HepG2 (cell line): ENCODE measurements at regions not wholly inside any gene's neighbourhood (a gene's known extent, or its start where the extent isn't known, plus 50 kb on each side); places are given as distances from the start of the nearest gene placed in this dataset.

Experiments
- AKAP8 ChIP-seq: sonication (generic); formaldehyde crosslinking; IDR thresholded peaks from 2 replicates; pipeline ENCODE4 v1.5.1; 2020; ENCODE audit warnings: mild to moderate bottlenecking, missing genetic modification reagents
- EZH2 ChIP-seq: conservative IDR thresholded peaks from 2 replicates; pipeline ENCODE4 v1.6.1; 2012; ENCODE audit warnings: mild to moderate bottlenecking, low read depth, low read length, moderate library complexity
- HNRNPH1 ChIP-seq: fragments of 200-400 bp; formaldehyde crosslinking; optimal IDR thresholded peaks from 2 replicates; pipeline ENCODE3; 2017; ENCODE audit warnings: mild to moderate bottlenecking, low read depth, low read length
- MAX ChIP-seq: IDR thresholded peaks from 2 replicates; pipeline ENCODE4 v1.6.1; 2012; ENCODE audit warnings: inconsistent platforms
- MEIS2 ChIP-seq: sonication (generic); formaldehyde crosslinking; IDR thresholded peaks from 2 replicates; pipeline ENCODE4 v1.9.0; 2021; ENCODE audit warnings: mild to moderate bottlenecking, missing genetic modification reagents
- PCBP2 ChIP-seq: fragments of 200-400 bp; formaldehyde crosslinking; optimal IDR thresholded peaks from 2 replicates; pipeline ENCODE3; 2018; ENCODE audit warnings: low read length, low read depth; ENCODE audit not compliant: poor library complexity, severe bottlenecking
- SRF ChIP-seq: IDR thresholded peaks from 2 replicates; pipeline ENCODE4 v1.6.1; 2011; ENCODE audit warnings: mild to moderate bottlenecking, low read depth, low read length, moderate library complexity
- ZBTB1 ChIP-seq: sonication (generic); formaldehyde crosslinking; IDR thresholded peaks from 2 replicates; pipeline ENCODE4 v1.4.0; 2020; ENCODE audit warnings: missing genetic modification reagents, borderline replicate concordance
- ZBTB33 ChIP-seq: sonication (generic); formaldehyde crosslinking; IDR thresholded peaks from 2 replicates; pipeline ENCODE4 v1.4.0; 2020; ENCODE audit warnings: missing genetic modification reagents
- ZKSCAN8 ChIP-seq: IDR thresholded peaks from 2 replicates; pipeline ENCODE4 v1.6.1; 2016; ENCODE audit warnings: borderline replicate concordance, missing genetic modification reagents, missing compliant biosample characterization
- ZNF777 ChIP-seq: sonication (generic); formaldehyde crosslinking; IDR thresholded peaks from 2 replicates; pipeline ENCODE4 v1.4.0; 2020; ENCODE audit warnings: missing genetic modification reagents

- TF ChIP-seq ZBTB1 (CRISPR knock-in tag), result no peak
- no peak for TF ChIP-seq ZNF777 (CRISPR knock-in tag)
- no peak for TF ChIP-seq ZKSCAN8
- no peak for TF ChIP-seq MAX
- no peak for TF ChIP-seq PCBP2
- TF ChIP-seq SRF, result no peak
- TF ChIP-seq HNRNPH1, result no peak
- no peak for TF ChIP-seq ZBTB33 (CRISPR knock-in tag)
- no peak for TF ChIP-seq AKAP8 (CRISPR knock-in tag)
- TF ChIP-seq MEIS2, result no peak
- TF ChIP-seq EZH2, result no peak
These were observed 366.1 kb downstream of the PCNX1 start for GRCh38 chr14:71273366-71273765.
